H1 (cell line): ENCODE measurements at regions not wholly inside any gene's neighbourhood (a gene's known extent, or its start where the extent isn't known, plus 50 kb on each side); places are given as distances from the start of the nearest gene placed in this dataset.
"Not testable (repeated sequence)": the region's sequence is repeated elsewhere in the genome, so short reads cannot be mapped to it uniquely, and the experiment has no call there.

Experiments
- CTCF ChIA-PET: fragments of 300-600 bp; sonication (Branson Sonifier 250); formaldehyde crosslinking; loops from one replicate; lab custom pipeline; 2021; ENCODE audit not compliant: partially characterized antibody; lab: Charles Lee
- POLR2A ChIA-PET: fragments of 300-600 bp; sonication (Branson Sonifier 250); formaldehyde crosslinking; loops from one replicate; lab custom pipeline; 2021; ENCODE audit warnings: inconsistent platforms; ENCODE audit not compliant: partially characterized antibody; lab: Charles Lee
- DNase-seq, 2 experiments: peaks; one replicate each; pipeline versions ENCODE4 v3.0.0 to v3.0.0-alpha.2; 2010 to 2022; ENCODE audit warnings: low spot score in 2 of 2, low read depth in 1 of 2, mixed read lengths in 1 of 2
- FAIRE-seq: peaks from 2 replicates; lab custom pipeline; 2011; peaks lifted over from hg19 to GRCh38; lab: Jason Lieb, UNC
- H2AFZ ChIP-seq: 2 replicates; pipeline ENCODE4 v1.8.1; 2012; ENCODE audit warnings: low read length, inconsistent platforms
- H2AK5ac ChIP-seq: 2 replicates; pipeline ENCODE4 v1.6.1; 2013; ENCODE audit warnings: low read depth, low read length
- H2BK120ac ChIP-seq: replicated peaks from 2 replicates; pipeline ENCODE3; 2013; ENCODE audit warnings: low read depth, low read length, inconsistent platforms
- H2BK12ac ChIP-seq: 2 replicates; pipeline ENCODE4 v1.6.1; 2013; ENCODE audit warnings: low read depth, low read length
- H2BK15ac ChIP-seq: 2 replicates; pipeline ENCODE4 v1.6.1; 2013; ENCODE audit warnings: low read length
- H2BK20ac ChIP-seq: 2 replicates; pipeline ENCODE4 v1.6.1; 2013; ENCODE audit warnings: low read length
- H2BK5ac ChIP-seq: 2 replicates; pipeline ENCODE4 v1.6.1; 2013; ENCODE audit warnings: low read depth, low read length
- H3K14ac ChIP-seq: 2 replicates; pipeline ENCODE4 v1.6.1; 2013; ENCODE audit warnings: inconsistent platforms; ENCODE audit not compliant: insufficient read length
- H3K18ac ChIP-seq: 2 replicates; pipeline ENCODE4 v1.6.1; 2013; ENCODE audit warnings: low read length; ENCODE audit errors: extremely low read depth
- H3K23ac ChIP-seq: 2 replicates; pipeline ENCODE4 v1.6.1; 2013; ENCODE audit warnings: inconsistent platforms; ENCODE audit not compliant: insufficient read length
- H3K23me2 ChIP-seq: 2 replicates; pipeline ENCODE4 v1.6.1; 2013; ENCODE audit warnings: low read depth, low read length
- H3K27ac ChIP-seq: 2 replicates; pipeline ENCODE4 v1.6.1; 2011; ENCODE audit warnings: low read depth, low read length, inconsistent platforms
- H3K27me3 ChIP-seq, 4 experiments: replicated peaks in 1 of 4; 1 replicate in 1 of 4; 2 replicates in 3 of 4; pipeline versions ENCODE4 v1.6.1 to v1.8.1; 2011 to 2013; ENCODE audit warnings: low read length in 3 of 4, mild to moderate bottlenecking in 3 of 4, inconsistent platforms in 2 of 4, mixed read lengths in 2 of 4, moderate library complexity in 1 of 4; ENCODE audit not compliant: control insufficient read depth in 3 of 4, insufficient read depth in 3 of 4; ENCODE audit errors: extremely low read depth in 1 of 4
- H3K36me3 ChIP-seq, 4 experiments: 2 replicates each; pipeline versions ENCODE4 v1.6.1 to v1.8.1; 2011 to 2013; ENCODE audit warnings: mild to moderate bottlenecking in 4 of 4, low read length in 3 of 4, moderate library complexity in 2 of 4, control low read depth in 1 of 4, inconsistent platforms in 1 of 4; ENCODE audit not compliant: insufficient read depth in 4 of 4, control insufficient read depth in 2 of 4
- H3K4ac ChIP-seq: replicated peaks from 2 replicates; pipeline ENCODE3; 2013; ENCODE audit warnings: low read length, low read depth, mixed read lengths, inconsistent platforms; ENCODE audit not compliant: insufficient read length
- H3K4me1 ChIP-seq, 4 experiments: replicated peaks in 1 of 4; 1 replicate in 1 of 4; 2 replicates in 3 of 4; pipeline versions ENCODE4 v1.6.1 to v1.8.1; 2011 to 2013; ENCODE audit warnings: low read length in 3 of 4, inconsistent platforms in 2 of 4, mixed read lengths in 1 of 4; ENCODE audit not compliant: insufficient read depth in 4 of 4, control insufficient read depth in 3 of 4
- H3K4me2 ChIP-seq, 2 experiments: 2 replicates each; pipeline versions ENCODE4 v1.6.1 to v1.8.1; 2011 to 2013; ENCODE audit warnings: low read depth in 2 of 2, low read length in 2 of 2, control low read depth in 1 of 2, inconsistent platforms in 1 of 2, mild to moderate bottlenecking in 1 of 2; ENCODE audit not compliant: insufficient read depth in 1 of 2
- H3K4me3 ChIP-seq, 4 experiments: fragments of 200-600, 300-600 bp in 1 of 4; sonication (generic), shearing (Covaris generic), sonication (Bioruptor Twin) in 1 of 4; 2 replicates each; pipeline versions ENCODE4 v1.5.1 to v1.8.1; 2011 to 2016; ENCODE audit warnings: low read length in 4 of 4, low read depth in 3 of 4, control low read depth in 2 of 4, inconsistent platforms in 2 of 4, mild to moderate bottlenecking in 2 of 4, mixed read lengths in 1 of 4, moderate library complexity in 1 of 4; ENCODE audit not compliant: insufficient read depth in 2 of 4; ENCODE audit errors: extremely low read depth in 1 of 4
- H3K56ac ChIP-seq: replicated peaks from 2 replicates; pipeline ENCODE3; 2013; ENCODE audit warnings: low read depth, mild to moderate bottlenecking, mixed read lengths, low read length, inconsistent platforms; ENCODE audit not compliant: insufficient read length
- H3K79me1 ChIP-seq: 2 replicates; pipeline ENCODE4 v1.6.1; 2013; ENCODE audit warnings: low read depth, low read length, control low read depth
- H3K79me2 ChIP-seq, 2 experiments: 2 replicates each; pipeline versions ENCODE4 v1.6.1 to v1.8.1; 2012 to 2013; ENCODE audit warnings: low read length in 2 of 2, mild to moderate bottlenecking in 2 of 2, inconsistent platforms in 1 of 2; ENCODE audit not compliant: insufficient read depth in 2 of 2, control insufficient read depth in 1 of 2
- H3K9ac ChIP-seq, 4 experiments: replicated peaks in 1 of 4; 1 replicate in 1 of 4; 2 replicates in 3 of 4; pipeline versions ENCODE4 v1.6.1 to v1.8.1; 2011 to 2013; ENCODE audit warnings: low read depth in 3 of 4, low read length in 3 of 4, control low read depth in 2 of 4, mild to moderate bottlenecking in 2 of 4, moderate library complexity in 2 of 4, inconsistent platforms in 1 of 4; ENCODE audit errors: extremely low read depth in 1 of 4
- H3K9me3 ChIP-seq, 2 experiments: 2 replicates each; pipeline versions ENCODE4 v1.6.1 to v1.8.1; 2012 to 2013; ENCODE audit warnings: mild to moderate bottlenecking in 2 of 2, moderate library complexity in 2 of 2, control low read depth in 1 of 2, inconsistent platforms in 1 of 2, low read depth in 1 of 2, low read length in 1 of 2, mixed read lengths in 1 of 2; ENCODE audit not compliant: insufficient read depth in 2 of 2
- H4K20me1 ChIP-seq, 2 experiments: replicated peaks in 1 of 2; 2 replicates each; pipeline versions ENCODE3 to v1.8.1; 2011 to 2013; ENCODE audit warnings: inconsistent platforms in 2 of 2, low read length in 2 of 2, mild to moderate bottlenecking in 1 of 2; ENCODE audit not compliant: insufficient read depth in 2 of 2, control insufficient read depth in 1 of 2
- H4K5ac ChIP-seq: 2 replicates; pipeline ENCODE4 v1.6.1; 2013; ENCODE audit warnings: low read length, low read depth, mixed read lengths, inconsistent platforms; ENCODE audit not compliant: insufficient read length
- H4K8ac ChIP-seq: 2 replicates; pipeline ENCODE4 v1.8.0; 2013; ENCODE audit warnings: mild to moderate bottlenecking, moderate library complexity, low read length, inconsistent platforms; ENCODE audit not compliant: insufficient read depth; ENCODE audit errors: extremely low read depth
- H4K91ac ChIP-seq: replicated peaks from 2 replicates; pipeline ENCODE3; 2013; ENCODE audit warnings: low read length, mixed read lengths, inconsistent platforms; ENCODE audit not compliant: insufficient read length
- WGBS, 2 experiments: shearing (Covaris generic) in 1 of 2; methylation state at CpG; one replicate each; pipeline versions ENCODE4 v1.1.6 to v1.1.7; 2013 to 2015; ENCODE audit warnings: low lambda C conversion rate in 2 of 2, mixed read lengths in 2 of 2, inconsistent platforms in 1 of 2, low coverage in 1 of 2, missing lambda C conversion rate in 1 of 2; ENCODE audit not compliant: insufficient replicate concordance in 2 of 2, insufficient coverage in 1 of 2, insufficient read length in 1 of 2; ENCODE audit errors: extremely low coverage in 1 of 2, missing lambda C conversion rate in 1 of 2; 5-methylcytosine and 5-hydroxymethylcytosine counted together

GRCh38 chr10:78237951-78238350 lies 204.3 kb downstream of the RPS24 start:
- H2BK5ac ChIP-seq, H3K79me2 ChIP-seq, H3K18ac ChIP-seq, H3K4me3 ChIP-seq, POLR2A ChIA-PET, H3K4ac ChIP-seq, H3K23ac ChIP-seq, H3K56ac ChIP-seq, H2AFZ ChIP-seq, H3K4me2 ChIP-seq, H4K5ac ChIP-seq, H3K79me1 ChIP-seq, H2AK5ac ChIP-seq, H2BK12ac ChIP-seq, DNase-seq, H3K14ac ChIP-seq, H3K27ac ChIP-seq, H4K20me1 ChIP-seq, H3K23me2 ChIP-seq, H4K91ac ChIP-seq, H3K9me3 ChIP-seq, FAIRE-seq, H2BK120ac ChIP-seq, H4K8ac ChIP-seq, H3K27me3 ChIP-seq, H2BK15ac ChIP-seq, H2BK20ac ChIP-seq, H3K36me3 ChIP-seq, H3K4me1 ChIP-seq, H3K9ac ChIP-seq: not testable (repeated sequence)
- CTCF ChIA-PET: interaction anchor here (0.8 to 1.2 kb wide), 2 partner anchors 22 to 24 kb away, joined by 3 to 4 read pairs; no protein-coding TSS in a partner anchor
- 75% methylated on average over 5 of the region's 5 CpGs; no CpG with 5 or more reads in 1 of the 2 experiments for WGBS, 2 experiments
